ENCODE measurements at regions not wholly inside any gene's neighbourhood (a gene's known extent, or its start where the extent isn't known, plus 50 kb on each side); places are given as distances from the start of the nearest gene placed in this dataset.
A peak's percentile ranks its signal among the peaks of the same experiment; 100 is the strongest.
"Not testable (repeated sequence)": the region's sequence is repeated elsewhere in the genome, so short reads cannot be mapped to it uniquely, and the experiment has no call there.

DNA sequence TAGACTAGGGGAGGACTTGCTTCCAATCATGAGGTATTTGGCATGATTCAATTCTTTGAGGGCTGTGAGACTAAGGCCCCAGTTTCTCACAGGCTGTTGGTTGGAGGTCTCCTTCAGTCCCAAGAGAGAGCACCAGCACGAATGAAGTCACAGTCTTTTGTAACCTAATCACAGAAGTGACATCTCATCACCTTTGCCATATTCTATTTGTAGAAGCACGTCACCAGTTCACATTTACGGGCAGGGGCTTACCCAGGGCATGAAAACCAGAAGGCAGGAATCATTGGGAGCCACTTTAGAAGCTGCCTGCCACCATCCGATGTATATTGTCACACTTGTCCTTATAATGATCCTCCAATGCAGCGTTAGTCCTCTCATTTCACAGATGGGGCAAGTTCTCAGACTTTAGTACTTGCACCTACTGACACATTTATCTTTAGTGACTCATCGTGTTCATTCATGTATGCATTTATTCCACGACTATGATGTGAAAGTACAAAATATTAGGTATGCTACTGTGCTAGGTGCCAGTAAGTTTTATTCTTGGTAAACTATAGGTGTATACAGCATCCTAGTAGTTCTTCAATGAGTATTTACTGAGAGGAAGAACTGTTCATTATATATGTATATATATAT lies 163.8 kb upstream of the PGRMC2 start:
- no peak for DNase-seq (ENCODE audit: low spot score)

GRCh38 chr4:128450326-128451120 lies 162.9 kb upstream of the PGRMC2 start:
- no peak for DNase-seq (ENCODE audit: low spot score)

DNA sequence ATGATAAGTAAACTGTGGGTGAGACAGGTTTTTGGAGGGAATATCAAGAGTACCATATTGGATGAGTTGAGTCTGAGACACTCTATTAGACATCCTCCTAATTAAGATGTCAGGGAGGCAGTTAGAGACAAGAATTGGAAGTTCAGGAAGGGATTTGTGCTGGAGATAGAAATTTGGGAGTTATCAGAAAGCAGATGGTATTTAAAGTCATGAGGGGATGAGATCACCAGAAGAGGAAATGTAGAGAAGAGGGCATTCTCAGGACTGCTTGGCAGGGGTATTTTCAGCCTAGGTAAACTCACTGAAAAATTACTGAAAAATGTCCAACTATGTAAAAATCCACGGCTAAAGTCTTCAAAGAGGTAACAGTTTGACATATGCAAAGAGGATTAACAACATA lies 161.6 kb upstream of the PGRMC2 start:
- DNase-seq (ENCODE audit: low spot score), result no peak

DNA sequence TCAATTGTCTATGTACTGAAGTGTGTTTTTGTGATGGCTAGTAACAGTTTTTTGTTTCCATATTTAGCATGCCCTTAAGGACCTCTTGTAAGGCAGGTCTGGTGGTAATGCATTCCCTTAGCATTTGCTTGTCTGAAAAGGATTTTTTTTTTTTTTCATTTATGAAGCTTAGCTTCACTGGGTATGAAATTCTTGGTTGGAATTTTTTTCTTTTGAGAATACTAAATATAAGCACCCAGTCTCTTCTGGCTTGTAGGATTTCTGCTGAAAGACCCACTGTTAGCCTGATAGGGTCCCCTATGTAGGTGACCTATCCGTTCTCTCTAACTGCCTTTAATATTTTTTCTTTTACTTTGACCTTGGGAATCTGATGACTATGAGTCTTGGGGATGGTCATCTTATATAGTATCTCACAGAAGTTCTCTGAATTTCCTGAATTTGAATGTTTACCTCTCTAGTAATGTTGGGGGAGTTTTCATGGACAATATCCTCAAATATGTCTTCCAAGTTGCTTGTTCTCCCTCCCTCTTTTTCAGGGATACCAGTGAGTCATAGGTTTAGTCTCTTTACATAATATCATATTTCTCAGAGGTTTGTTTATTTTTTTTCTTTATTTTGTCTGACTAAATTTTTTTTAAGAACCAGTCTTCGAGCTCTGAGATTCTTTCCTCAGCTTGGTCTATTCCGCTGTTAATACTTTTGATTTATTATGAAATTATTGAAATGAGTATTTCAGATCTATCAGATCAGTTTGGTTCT lies 157.1 kb upstream of the PGRMC2 start:
- DNase-seq (ENCODE audit: low spot score), result no peak

- DNase-seq (ENCODE audit: low spot score), result no peak
Measured at GRCh38 chr4:128440923-128441322, 153.3 kb upstream of the PGRMC2 start.

- not testable (repeated sequence) for DNase-seq (ENCODE audit: low spot score)
Measured at GRCh38 chr4:128437023-128437422, 149.4 kb upstream of the PGRMC2 start.

DNA sequence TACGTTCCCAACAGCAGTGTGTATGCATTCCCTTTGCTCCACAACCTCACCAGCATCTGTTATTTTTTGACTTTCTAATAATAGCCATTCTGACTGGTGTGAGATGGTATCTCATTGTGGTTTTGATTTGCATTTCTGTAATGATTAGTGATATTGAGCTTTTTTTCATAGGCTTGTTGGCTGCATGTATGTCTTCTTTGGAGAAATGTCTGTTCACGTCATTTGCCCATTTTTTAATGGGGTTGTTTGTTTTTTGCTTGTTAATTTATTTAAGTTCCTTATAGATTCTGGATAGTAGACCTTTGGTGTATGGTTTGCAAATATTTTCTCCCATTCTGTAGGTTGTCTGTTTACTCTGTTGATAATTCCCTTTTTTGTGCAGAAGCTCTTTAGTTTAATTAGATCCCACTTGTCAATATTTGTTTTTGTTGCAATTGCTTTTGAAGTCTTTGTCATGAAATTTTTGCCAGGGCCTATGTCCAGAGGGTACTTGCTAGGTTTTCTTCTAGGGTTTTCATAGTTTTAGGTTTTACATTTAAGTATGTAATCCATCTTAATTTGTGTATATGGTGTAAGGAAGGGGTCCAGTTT lies 141.5 kb upstream of the PGRMC2 start:
- DNase-seq (ENCODE audit: low spot score), result not testable (repeated sequence)

DNA sequence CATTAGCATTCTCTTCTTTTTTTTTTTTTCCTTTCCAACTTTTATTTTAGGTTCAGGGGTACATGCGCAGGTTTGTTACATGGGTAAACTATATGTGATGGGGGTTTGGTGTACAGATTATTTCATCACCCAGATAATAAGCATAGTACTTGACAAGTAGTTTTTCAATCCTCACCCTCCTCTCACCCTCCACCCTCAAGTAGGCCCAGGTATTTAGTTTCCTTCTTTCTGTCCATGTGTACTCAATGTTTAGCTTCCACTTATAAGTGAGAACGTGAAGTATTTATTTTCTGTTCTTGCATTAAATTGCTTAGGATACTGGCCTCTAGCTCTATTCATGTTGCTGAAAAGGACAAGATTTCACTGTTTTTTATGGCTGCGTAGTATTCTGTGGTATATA lies 140.8 kb upstream of the PGRMC2 start:
- no peak for DNase-seq (ENCODE audit: low spot score)

GRCh38 chr4:128427832-128428366 lies 140.3 kb upstream of the PGRMC2 start:
- peak; percentile 10 for DNase-seq (ENCODE audit: low spot score)

DNA sequence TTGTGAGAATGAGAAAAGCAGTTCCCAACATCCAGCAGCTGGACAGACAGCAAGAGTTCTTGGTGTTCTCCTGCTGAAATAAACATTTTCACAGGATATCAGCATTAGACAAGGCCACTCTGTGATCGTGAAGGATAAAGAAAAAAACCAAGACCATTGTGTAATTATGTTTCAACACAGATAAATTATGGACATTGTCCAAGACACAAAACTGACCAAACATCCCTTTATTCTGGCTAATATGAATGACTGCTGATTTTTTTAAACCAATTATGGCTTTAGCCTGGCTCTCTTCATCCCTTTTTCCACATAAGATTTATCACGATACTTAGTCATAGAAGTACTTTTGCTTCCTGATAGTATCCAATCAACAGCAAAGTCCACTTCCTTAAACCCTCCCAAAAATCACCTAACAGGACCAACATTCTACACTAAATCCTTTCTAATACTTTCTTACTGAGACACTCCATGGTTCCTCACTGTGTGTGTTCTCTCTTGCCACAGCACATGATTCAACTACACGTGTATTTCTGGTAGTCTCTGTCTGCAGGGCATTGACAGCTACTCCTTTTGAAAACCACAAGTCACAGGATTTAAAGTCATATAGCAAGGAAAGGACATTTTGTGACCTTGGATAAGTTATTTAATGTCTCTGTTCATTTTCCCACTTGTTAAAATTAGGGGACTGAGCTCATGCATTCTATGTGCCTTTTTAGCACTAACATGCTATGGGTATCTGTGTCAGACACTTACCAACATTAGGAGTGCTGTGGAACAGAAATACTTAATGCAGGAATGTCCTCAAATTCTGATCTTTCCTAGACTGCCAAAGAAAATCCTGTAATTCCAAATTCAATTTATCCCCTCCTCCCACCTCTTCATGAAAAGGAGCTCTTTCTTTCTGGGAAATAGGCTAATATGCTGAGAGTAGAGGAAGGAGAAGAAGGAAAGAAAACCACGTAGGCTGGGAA lies 137.2 kb upstream of the PGRMC2 start:
- DNase-seq (ENCODE audit: low spot score), result no peak

DNA sequence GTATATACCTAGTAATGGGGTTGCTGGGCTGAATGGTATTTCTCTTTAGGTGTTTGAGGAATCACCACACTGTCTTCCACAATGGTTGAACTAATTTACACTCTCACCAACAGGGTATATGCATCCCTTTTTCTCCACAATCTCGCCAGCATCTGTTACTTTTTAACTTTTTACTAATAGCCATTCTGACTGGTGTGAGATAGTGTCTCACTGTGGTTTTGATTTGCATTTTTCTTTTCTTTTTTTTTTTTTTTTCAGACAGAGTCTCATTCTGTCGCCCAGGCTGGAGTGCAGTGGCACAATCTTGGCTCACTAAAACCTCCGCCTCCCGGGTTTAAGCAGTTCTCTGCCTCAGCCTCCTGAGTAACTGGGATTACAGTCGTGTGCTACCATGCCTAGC lies 134.7 kb upstream of the PGRMC2 start:
- not testable (repeated sequence) for DNase-seq (ENCODE audit: low spot score)

DNA sequence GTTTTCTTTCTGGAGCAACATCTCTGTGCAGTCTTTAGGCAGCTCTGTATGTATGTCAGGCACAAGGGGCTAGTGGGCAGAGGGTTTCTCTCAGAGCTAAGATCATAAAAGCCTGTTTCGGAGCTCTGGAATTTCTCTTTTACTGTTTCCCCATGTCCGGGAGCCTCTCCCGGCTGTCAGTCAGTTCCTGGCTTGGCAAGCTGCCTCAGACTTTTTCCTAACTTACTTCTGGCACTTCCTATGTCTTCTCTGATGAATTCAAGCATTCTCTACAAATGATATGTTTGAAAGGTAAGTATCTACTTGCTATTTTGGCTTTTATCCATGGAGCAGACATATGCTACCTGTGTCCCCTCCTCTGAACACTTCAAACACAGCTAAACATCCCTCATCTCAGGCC lies 129.3 kb upstream of the PGRMC2 start:
- DNase-seq (ENCODE audit: low spot score), result no peak

GRCh38 chr4:128410037-128410436 lies 122.4 kb upstream of the PGRMC2 start:
- no peak for DNase-seq (ENCODE audit: low spot score)

DNA sequence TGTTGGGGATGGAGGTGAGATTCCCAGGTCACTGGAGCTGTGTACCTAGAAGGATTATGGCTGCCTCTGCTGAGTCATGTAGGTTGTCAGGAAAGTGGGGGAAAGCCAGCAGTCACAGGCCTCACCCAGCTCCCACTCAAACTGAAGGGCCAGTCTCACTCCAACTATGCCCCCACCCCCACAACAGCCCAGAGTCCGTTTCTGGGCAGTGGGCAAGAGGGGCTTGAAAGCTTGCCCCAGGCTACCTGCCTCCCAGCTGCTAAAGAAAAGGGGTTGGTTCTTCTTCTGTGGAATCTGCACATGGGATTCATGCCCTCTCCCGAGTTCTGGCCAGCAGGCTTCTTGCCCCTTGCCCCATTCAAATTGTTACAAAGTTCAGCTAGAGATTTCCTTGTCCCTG lies 116.0 kb upstream of the PGRMC2 start:
- no peak for DNase-seq (ENCODE audit: low spot score)

GRCh38 chr4:128394778-128395177 lies 107.2 kb upstream of the PGRMC2 start:
- DNase-seq (ENCODE audit: low spot score), result no peak

GRCh38 chr4:128393101-128393704 lies 105.6 kb upstream of the PGRMC2 start:
- DNase-seq (ENCODE audit: low spot score), result no peak

DNA sequence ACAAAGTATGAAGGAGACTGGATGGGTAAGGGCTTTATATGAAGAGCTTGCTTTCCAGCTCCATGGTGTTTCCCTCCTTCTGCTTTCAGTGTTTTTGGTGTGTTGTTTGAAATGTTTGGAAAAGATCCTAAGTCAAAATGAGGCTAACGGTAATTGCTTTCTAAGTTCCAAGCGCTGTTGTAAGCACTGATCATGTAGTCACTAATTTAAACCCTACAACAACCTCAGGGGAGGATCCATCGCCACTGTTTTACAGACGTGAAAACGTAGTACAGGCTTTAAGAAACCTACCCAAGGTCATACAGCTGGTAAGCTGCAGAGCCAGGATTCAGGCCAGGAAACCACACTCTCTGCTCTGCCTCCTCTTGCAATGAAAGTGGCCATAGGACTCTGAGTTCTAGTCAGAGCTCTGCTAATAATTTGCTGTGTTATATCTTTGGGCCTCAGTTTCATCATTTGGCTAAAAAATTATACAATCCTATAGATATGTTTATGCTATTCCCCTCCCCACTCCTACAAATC lies 102.9 kb upstream of the PGRMC2 start:
- no peak for DNase-seq (ENCODE audit: low spot score)

DNA sequence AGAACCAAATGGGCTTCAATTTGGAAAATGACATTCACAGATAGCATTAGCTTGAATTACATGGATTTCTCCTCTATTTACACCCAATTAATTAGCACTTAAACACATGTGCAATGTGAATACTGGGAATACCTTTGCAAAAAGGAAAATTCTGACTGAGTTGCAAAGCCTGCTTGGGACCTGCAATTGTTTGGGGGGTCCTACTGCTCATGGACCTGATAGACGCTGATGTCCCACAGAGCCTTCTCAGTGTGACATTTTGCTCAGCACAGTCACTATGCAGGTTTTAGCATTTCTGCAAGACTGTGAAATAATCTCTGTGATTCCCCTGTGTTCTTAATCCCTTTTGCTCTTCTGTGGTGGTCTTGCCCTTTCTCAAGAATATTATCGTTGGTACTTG lies 101.2 kb upstream of the PGRMC2 start:
- DNase-seq (ENCODE audit: low spot score), result no peak

DNA sequence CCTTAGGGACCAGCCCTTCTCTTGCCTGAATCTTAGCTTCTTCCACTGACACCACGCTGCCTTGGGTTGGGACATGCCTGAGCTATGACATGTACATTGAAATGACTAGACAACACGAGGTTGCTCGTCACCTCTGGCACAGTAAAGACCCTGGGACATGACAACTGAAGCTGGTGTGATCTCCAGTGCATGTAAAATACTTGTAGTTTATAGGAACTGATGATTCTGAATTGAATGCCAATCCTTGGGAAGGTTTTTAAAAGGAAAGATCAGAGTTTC lies 100.7 kb upstream of the PGRMC2 start:
- no peak for DNase-seq (ENCODE audit: low spot score)

DNA sequence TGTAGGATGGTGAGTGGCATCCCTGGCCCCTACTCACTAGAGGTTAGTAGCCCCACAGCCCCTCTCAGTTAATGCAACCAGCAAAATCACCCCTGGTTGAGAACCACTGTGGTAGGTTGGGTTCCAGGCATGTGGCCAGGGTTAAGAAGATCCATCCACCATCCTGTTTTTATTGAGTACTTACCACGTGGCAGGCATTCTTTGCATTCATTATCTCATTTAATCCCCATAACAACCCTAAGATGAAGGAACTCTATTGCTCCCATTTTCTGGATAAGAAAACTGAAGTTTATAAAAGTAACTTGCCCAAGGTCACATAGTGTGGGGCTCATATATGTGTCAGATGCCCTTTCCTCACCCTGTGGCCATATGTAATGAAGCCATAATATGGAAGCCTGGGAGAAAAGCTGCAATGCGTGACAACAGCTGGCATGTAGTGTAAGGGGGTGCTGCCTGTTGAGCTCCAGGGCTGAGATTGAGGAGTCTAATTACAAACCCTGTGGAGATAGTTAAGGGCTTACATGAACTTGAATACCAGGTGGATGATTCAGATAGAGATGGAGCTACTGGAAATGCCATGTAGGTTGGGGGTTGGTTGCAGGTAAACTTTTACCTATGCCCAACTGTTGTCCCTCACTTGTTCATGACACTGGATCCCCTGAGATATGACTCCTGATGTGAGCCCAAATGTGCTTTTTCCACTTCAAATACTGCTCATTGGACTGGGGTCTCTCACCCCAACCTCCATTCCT lies 100.2 kb upstream of the PGRMC2 start:
- no peak for DNase-seq (ENCODE audit: low spot score)
